Stimulated activated CD4-positive, alpha-beta T cell treated with anti-CD3 and anti-CD28 coated beads, Interleukin-4, amount 100 ng/mL, for 48 hours (primary cell): ENCODE measurements at regions not wholly inside any gene's neighbourhood (a gene's known extent, or its start where the extent isn't known, plus 50 kb on each side); places are given as distances from the start of the nearest gene placed in this dataset.

Source experiments
- DNase-seq, 2 donors: peaks; one replicate each; pipeline ENCODE4 v3.0.0-alpha.2; 2020; ENCODE audit warnings: low read depth in 2 of 2

GRCh38 chr1:29517251-29518086, 281.1 kb downstream of the PTPRU start:
- DNase-seq = no peak

DNA sequence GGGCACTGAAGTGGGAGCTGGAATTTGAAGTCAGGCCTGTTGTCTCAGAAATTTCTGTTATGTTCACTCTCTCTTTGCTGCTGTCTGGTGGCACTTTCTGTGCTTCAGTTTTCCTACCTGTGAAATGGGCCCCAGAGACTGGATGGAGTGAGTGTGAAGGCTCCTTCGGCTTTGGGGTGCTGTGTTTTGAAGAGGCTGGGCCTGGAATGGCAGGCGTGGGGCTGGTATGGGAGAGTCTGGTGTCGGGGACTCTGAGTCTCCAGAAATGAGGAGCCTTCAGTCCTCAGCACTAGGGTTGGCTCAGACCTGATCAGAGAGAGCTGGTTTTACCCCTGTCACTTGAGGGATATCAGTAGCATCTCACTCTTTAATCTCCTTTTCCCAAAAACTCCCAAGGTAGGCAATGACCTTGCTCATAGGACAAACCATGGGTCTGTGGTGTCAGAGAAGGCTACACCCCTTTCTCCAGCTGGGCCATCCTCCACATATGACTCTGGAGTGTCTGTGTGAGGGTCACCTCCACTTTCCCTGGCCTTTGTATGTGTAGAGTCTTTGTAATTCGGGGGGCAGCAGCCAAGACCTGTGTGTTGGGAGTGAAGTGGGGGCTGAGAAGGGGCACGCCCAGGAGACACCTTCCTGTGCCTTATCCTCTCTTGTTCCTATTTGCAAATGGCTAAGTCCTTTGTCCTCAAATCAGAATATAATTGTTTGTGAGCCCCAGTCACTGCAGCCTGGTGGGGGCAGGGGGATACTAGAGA, 279.9 kb downstream of the PTPRU start:
- no peak for DNase-seq

DNA sequence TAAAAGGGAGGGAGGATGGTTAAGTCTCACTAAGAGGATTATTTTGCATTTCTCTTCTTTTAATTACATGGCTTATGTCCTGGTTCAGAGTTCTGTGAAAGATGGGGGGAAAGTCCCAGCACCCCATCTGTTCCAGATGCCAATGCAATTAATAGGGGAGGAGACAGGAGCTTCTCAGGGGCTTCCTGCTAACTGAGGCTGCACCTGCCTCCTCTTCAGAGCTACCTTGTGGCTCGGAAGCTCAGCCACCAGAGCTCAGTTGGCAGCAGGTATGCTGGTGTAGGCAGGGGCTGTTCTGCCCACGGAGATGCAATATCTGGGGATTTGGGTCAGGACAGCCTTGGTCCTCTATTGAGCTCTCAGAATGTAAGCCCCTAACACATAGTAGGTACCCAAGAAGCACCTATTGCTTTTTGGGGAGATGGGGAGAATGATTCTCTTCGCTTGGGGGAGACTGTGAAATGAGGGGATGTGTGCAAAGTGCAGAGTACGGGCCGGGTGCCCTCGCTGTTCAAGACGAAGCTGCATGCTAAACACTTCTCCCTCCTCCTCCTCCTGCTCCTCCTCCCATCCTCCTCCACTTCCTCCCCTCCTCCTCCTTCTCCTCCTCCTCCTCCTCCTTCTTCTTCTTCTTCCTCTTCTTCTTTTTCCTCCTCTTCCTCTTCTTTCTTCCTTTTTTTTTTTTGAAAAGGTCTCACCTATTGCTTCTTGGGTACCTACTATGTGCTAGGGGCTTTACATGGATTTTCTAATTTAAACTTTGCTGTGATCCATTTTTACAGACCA, 279.0 kb downstream of the PTPRU start:
- no peak for DNase-seq

DNA sequence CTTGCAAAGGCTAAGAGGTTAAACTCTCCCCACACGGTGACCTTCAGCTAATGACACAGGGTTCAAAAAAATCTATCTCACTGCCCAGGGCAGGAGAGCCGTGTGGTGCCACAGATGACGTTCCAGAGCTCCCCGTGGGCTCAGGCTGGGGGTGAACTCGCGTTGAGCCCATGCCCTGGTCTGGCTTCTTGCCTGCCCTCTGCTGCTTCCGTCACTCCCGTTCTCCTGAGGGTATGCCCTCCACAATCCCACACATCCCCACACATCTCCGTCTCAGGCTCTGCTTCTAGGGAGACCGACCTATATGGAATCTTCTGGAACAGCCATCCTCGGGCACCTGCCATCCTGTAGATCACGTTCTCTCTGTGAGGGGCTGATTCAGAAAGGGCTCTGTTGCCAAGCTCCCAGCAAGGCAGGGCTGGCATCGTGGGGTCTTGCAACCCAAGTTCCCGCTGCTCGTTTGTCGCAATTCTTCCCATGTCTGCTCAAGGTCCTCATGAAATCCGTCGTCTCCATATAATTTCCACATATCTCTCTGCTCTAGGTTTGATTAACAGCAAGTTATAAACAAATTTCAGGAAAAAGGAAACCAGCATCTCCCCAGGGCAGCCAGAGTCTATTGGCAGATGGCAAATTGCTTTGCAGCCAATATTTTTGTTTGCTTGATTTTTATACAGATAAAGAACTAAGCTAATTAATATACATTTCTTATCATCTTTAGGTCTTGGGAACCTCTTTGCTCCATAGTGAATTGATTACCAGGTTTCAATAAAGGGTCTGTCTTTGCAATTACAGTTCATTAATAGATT, 278.2 kb downstream of the PTPRU start:
- DNase-seq = no peak

GRCh38 chr1:29513357-29513756, 277.0 kb downstream of the PTPRU start:
- DNase-seq = no peak

GRCh38 chr1:29511436-29511835, 275.1 kb downstream of the PTPRU start:
- DNase-seq = no peak

- no peak for DNase-seq
Measured at GRCh38 chr1:29508458-29509107, 272.3 kb downstream of the PTPRU start.

DNA sequence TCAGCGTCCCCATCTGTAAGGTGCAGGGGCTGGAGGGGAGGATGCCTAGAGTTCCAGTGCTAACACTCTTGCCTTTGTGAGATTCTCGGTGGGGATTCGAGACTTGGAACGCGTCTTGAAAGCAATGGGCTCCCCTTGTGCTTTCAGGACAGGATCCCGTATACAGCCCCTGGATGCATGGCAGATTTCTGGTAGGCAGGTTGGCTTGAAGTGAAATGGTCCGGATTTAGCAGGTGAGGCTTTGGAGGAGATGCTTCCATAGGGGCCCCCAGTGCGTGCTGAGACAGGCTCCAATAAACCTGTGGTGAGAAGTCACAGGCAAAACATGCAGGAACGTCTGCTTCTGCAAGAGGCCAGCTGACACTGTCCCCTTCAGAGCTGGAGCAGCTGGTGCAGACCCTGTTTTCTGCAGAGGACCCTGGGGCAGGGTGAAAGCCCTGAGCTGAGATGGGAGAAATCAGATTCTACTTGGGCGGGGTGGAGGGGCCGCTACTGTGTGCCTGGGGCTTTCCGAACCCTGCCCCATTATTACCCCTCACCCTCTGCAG, 270.4 kb downstream of the PTPRU start:
- DNase-seq = no peak

DNA sequence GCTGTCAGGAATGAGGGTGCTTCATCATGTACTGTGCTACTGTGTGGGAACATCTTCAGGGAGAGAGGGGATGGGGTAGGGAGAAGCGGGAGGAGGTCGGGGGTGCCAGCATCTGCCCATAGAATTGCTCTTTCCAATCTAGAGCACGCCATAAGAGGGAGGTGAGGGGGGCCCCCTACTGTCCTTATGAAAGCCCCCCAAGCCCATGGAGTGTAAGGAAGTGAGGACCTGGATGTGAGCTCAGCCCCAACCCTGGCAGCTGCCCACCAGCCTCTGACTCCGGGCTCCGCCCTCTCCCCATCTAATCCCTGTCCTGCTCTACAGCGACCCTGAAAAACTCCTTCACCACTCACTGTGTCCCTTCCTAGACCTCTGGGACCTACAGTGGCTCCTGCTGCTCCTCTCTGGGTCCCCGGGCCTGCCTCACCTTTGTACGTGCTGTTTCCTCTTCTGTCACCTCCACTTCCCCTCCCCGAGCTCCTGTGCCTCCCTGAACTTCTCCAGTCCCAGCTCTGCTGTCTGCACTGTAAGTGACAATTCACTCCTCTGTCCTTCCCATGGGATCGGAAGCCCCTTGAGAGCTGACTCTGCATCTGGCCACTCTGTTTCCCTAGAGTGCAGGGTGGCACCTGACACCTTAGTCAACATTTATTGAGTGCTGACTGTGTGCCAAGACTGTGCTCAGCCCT, 269.4 kb downstream of the PTPRU start:
- no peak for DNase-seq

DNA sequence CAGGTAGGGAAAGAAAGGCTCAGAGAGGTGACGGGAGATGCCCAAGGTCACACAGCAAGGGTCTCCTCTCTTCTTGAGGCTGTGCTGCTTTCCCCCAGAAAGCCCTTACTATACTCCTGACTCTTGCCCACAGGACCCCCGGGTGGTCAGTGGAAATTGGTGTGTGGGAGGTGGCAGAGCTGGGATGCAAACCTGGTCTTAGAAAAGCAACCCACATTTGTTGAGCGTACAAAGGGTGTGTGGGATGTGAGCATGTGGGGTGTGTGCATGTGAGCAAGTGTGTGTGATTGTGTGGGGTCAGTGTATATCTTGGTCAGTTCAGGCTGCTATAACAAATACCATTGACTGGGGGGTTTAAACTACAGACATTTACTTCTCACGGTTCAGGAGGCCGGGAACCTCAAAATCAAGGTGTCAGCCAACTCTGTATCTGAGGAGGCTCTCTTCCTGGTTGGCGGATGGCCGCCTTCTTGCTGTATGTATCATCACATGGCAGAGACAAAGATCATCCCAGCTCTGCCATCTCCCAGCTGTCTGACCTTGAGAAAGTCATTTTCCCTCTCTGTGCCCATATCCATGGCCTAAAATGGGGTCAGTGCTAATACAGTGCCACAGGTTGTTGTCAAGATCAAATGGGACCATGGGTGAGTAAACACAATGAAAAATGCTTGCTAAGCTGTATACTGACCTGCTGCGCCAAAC, 268.5 kb downstream of the PTPRU start:
- no peak for DNase-seq

- no peak for DNase-seq
Measured at GRCh38 chr1:29504196-29504595, 267.9 kb downstream of the PTPRU start.

DNA sequence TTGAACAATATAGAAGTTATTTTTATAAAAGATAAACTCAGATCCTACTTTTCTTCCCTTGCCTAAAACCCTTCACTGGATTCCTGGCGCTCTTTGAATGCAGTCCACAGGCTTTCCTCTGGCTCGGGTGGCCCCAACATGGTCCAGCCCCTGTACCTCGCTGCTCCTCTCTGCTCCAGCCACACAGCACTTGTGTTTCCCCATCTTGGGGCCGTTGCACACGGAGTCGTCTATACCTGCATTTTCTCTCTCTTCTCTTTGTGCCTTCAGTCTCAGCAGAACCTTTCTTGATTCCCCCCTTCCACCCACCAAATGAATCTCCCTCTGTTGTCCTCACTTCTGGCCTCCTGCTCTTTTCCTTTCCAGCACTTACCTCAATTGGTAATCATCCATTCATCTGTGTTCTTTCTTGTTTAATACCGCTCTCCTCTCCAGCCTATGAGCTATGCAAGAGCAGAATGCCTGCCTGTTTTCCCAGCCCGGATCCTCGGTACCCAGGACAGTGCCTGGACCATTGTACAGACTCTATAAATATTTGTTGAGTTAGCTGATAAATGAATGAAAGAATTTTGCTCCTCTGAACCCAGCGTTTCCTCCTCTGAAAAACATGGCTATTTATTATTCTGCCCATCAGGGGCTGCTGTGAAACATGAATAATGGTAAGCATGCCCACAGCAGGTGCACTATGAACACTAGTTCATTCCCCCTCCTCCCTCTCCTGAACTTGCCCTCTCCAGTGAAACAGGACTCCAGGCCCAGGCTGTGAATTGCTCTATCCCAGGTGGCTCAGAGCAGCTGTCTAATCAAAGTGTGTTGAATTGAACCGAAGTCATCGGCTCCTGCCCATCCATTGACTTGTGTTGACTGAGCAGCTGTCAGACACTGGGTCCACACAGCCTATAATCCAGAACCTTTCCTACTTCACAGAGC, 266.9 kb downstream of the PTPRU start:
- no peak for DNase-seq

DNA sequence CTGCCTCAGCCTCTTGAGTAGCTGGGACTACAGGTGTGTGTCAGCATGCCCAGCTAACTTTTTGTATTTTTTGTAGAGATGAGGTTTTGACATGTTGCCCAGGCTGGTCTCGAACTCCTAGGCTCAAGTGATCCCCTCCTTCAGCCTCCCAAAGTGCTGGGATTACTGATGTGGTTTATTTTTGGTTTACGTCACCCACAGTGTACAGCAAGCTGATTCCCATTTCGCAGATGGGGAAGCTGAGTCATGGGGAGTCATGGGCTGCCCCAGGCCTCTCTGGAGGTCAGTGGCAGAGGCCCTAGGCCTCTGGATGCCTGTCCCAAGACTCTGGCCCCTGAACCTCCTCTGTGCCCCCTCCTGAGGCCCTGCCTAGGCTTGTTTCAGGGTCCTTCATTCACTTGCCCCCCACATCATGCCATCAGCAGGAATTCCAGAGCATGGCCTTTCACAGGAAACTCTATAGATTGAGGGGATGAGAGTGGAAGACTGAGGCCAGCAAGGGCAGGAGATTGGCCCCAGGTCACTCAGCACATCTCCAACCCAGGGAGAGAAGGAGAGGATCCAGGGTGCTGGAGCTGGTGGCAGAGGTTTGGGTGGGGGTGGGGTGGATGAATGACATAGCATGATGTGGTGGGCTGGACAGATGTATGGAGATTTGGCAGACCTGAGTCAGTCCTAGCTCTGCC, 266.0 kb downstream of the PTPRU start:
- DNase-seq = no peak

- DNase-seq = no peak
Measured at GRCh38 chr1:29501227-29501976, 265.1 kb downstream of the PTPRU start.

DNA sequence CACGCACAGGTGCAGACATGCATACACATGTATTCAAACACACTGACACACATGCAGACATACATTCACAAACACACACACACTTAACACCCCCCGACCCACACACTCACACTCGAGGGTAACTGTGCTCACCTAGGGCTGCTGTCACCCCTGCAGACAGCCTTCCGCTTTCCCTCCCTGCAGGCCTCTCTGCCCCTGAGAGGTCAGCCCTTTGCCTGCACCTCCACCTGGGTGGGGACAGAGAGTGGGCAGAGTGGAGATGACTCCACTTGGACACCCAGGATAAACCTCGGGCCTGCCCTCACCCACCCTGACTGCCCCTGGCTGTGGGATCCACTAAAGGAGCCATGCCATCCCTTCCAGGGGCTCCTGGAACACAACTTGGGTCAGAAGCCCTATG, 264.3 kb downstream of the PTPRU start:
- no peak for DNase-seq

- DNase-seq = no peak
Measured at GRCh38 chr1:29500041-29500440, 263.7 kb downstream of the PTPRU start.

DNA sequence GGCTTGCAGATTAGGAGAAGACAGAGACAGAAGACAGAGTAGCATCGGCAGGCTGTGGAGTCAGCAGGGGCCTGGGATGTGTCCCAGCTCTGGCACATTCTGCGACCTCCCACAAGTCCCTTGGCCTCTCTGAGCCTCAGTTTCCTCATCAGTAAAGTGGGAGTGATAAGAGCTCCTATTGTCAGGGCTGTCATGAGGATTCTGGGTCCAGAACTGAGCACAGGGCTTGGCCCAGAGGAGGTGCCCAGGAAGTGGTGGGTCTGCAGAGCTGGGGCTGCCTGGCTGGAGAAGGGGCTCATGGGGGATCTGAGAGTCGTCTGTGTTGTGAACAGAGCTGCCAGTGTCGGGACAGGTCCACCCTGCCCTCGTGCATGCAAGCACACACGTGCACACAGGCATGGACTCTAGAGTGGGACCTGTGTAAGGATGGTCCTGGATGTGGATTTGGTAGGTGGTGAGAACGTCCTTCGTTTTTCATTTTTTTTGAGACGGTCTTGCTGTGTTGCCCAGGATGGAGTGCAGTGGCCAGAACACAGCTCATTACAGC, 262.9 kb downstream of the PTPRU start:
- DNase-seq = no peak
